SK-N-SH (cell line): ENCODE measurements at regions not wholly inside any gene's neighbourhood (a gene's known extent, or its start where the extent isn't known, plus 50 kb on each side); places are given as distances from the start of the nearest gene placed in this dataset.

Experiments
- CTCF ChIP-seq: fragments of 200-600 bp; sonication (generic); IDR thresholded peaks from 2 replicates; pipeline ENCODE4 v1.6.1; 2017; ENCODE audit warnings: antibody characterized with exemption, mild to moderate bottlenecking, moderate library complexity
- POLR2AphosphoS5 ChIP-seq: IDR thresholded peaks from 2 replicates; pipeline ENCODE4 v1.6.1; 2012; ENCODE audit warnings: low read depth, low read length
- RXRA ChIP-seq: IDR thresholded peaks from 2 replicates; pipeline ENCODE4 v1.4.0; 2012; ENCODE audit warnings: low read depth, mild to moderate bottlenecking, borderline replicate concordance
- SIN3A ChIP-seq: IDR thresholded peaks from 2 replicates; pipeline ENCODE4 v1.6.1; 2012; ENCODE audit warnings: low read depth, mild to moderate bottlenecking, low read length, moderate library complexity, borderline replicate concordance
- USF1 ChIP-seq: IDR thresholded peaks from 2 replicates; pipeline ENCODE4 v1.4.0; 2012; ENCODE audit warnings: low read depth, borderline replicate concordance

- TF ChIP-seq USF1 (no peak), CTCF (no peak), POLR2AphosphoS5 (no peak), SIN3A (no peak), RXRA (no peak)
Observed at GRCh38 chr6:4280707-4281106, 145.3 kb upstream of the ECI2 start.
